BJ (cell line): ENCODE measurements at regions not wholly inside any gene's neighbourhood (a gene's known extent, or its start where the extent isn't known, plus 50 kb on each side); places are given as distances from the start of the nearest gene placed in this dataset.

Experiments
- CTCF ChIA-PET: fragments of 350-600 bp; formaldehyde crosslinking; extraction: SDS; loops from one replicate; lab custom pipeline; 2021; ENCODE audit warnings: antibody characterized with exemption, inconsistent platforms; lab: Yijun Ruan, JAX
- POLR2A ChIA-PET: fragments of 300-600 bp; sonication (Branson Sonifier 250); formaldehyde crosslinking; extraction: SDS; loops from one replicate; lab custom pipeline; 2021; ENCODE audit warnings: antibody characterized with exemption; lab: Charles Lee
- DNase-seq: peaks from one replicate; pipeline ENCODE4 v3.0.0-alpha.2; 2011; ENCODE audit warnings: low read depth
- H3K27me3 ChIP-seq: 2 replicates; pipeline ENCODE4 v1.6.0; 2011; ENCODE audit warnings: low read length; ENCODE audit not compliant: control insufficient read depth, insufficient read depth
- H3K36me3 ChIP-seq: 2 replicates; pipeline ENCODE4 v1.5.1; 2011; ENCODE audit warnings: low read length; ENCODE audit not compliant: control insufficient read depth, insufficient read depth
- H3K4me3 ChIP-seq: 2 replicates; pipeline ENCODE4 v1.5.1; 2011; ENCODE audit warnings: low read depth, mild to moderate bottlenecking, control low read depth, low read length
- TF ChIP-seq, protein P1 (sequence below): IDR thresholded peaks from 2 replicates; pipeline ENCODE4 v1.5.1; 2011; ENCODE audit warnings: low read depth, mild to moderate bottlenecking, control low read depth, inconsistent platforms, low read length, moderate library complexity; ENCODE audit not compliant: insufficient read depth

DNA sequence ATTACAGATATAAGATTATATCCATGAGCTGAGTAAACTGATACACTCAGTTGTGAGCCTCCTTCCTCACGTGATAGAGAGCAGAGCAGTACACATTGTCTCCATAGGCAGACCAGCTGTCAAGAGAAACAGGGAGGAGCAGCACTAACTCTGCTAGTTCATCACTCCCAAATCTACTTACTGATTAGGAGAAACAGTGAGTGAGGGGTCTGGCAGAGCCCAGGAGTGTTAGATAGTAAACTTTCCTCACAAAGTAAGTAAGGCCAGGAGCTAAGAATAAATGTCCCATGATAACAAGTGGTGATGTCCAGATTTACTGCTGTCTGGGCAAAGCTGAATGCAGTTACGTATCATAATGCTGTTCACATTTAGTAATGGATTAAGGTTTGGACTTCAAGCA is 168.6 kb upstream of the KCNK2 start:
- POLR2A ChIA-PET, result no interaction called here
- Histone ChIP-seq H3K4me3 (no peak overlapping the region), H3K36me3 (no peaks in the 10 kb centered on the region), H3K27me3 (no peaks in the 10 kb centered on the region)
- TF ChIP-seq, protein P1, sequence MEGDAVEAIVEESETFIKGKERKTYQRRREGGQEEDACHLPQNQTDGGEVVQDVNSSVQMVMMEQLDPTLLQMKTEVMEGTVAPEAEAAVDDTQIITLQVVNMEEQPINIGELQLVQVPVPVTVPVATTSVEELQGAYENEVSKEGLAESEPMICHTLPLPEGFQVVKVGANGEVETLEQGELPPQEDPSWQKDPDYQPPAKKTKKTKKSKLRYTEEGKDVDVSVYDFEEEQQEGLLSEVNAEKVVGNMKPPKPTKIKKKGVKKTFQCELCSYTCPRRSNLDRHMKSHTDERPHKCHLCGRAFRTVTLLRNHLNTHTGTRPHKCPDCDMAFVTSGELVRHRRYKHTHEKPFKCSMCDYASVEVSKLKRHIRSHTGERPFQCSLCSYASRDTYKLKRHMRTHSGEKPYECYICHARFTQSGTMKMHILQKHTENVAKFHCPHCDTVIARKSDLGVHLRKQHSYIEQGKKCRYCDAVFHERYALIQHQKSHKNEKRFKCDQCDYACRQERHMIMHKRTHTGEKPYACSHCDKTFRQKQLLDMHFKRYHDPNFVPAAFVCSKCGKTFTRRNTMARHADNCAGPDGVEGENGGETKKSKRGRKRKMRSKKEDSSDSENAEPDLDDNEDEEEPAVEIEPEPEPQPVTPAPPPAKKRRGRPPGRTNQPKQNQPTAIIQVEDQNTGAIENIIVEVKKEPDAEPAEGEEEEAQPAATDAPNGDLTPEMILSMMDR, result no peak
- no peak for DNase-seq
- CTCF ChIA-PET, result no interaction called here

DNA sequence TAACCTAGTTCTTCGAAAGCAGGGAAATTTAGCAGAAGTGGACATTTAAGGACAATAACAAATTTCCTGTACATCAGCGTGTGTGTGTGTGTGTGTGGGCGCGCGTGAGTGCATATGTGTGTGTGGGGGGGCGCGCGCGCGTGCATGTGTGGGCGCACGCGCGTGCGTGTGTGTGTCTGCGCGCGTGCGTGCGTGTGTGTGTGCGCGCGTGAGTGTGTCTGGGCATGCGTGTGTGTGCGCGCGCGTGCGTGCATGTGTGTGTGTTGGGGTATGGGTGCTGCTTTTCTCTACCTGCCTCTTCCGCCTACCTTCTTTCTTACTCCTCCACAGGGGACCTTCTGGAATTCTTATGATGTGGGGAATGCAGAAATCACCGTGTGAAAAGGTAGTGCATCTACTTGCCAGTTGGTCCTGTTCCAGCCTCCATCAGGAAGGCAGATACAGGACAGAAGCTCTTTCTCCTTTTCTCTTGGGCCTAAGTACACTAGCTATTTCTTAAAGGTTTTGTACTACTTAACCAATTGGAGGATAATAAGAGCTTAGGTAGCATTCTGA is 165.4 kb upstream of the KCNK2 start:
- TF ChIP-seq, protein P1, result no peak
- no peak for DNase-seq
- no peaks in the 10 kb centered on the region for H3K27me3 ChIP-seq
- H3K36me3 ChIP-seq, result no peaks in the 10 kb centered on the region
- no peak overlapping the region for H3K4me3 ChIP-seq
- CTCF ChIA-PET, result no interaction called here
- POLR2A ChIA-PET, result no interaction called here

DNA sequence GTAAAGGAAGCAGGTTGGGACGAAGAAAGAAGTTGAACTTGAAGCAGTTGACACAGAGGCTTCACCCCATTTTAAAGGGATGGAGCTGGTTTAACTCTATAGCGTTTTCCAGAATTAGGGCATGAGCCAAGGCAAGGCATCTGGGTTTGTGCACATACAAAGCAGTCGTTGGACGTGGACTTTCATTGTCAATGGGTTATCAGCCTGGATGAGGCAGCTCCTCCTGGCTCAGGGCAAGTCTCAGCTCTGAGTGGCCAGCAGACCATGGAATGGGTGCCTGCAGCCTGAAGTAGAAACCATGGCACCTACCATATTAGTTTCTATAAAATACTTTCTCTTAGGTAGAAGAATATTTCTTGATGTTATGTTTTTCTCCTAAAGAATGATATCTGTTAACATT is 163.8 kb upstream of the KCNK2 start:
- TF ChIP-seq, protein P1, result no peak
- Histone ChIP-seq H3K27me3 (no peaks in the 10 kb centered on the region), H3K4me3 (no peak overlapping the region), H3K36me3 (no peaks in the 10 kb centered on the region)
- POLR2A ChIA-PET, result no interaction called here
- DNase-seq, result no peak
- CTCF ChIA-PET, result interaction anchor here (0.5 to 1.0 kb wide), 3 partner anchors 10 to 214 kb away, joined by 3 read pairs; no protein-coding TSS in a partner anchor

DNA sequence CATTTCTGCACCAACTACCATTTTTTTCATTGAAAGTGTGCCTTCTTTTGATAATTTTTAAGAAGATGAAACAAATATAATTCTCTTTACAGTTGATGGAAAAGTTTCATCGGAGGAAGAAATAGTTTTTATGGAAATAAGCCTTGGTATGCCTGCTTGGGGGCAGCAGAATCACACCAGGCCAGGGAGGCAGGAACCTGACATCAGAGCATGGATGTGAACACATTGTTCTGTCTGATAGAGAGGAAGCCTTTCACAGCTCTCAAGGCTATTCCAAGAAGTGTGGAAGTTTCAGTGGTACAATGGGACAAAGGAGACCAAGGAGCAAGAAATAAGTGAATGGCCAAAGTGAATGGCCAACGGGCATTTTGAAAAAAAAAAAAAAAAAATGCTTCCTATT is 162.2 kb upstream of the KCNK2 start:
- Histone ChIP-seq H3K36me3 (no peaks in the 10 kb centered on the region), H3K4me3 (no peak overlapping the region), H3K27me3 (no peaks in the 10 kb centered on the region)
- no peak for DNase-seq
- ChIA-PET CTCF (no interaction called here), POLR2A (no interaction called here)
- TF ChIP-seq, protein P1, result no peak

DNA sequence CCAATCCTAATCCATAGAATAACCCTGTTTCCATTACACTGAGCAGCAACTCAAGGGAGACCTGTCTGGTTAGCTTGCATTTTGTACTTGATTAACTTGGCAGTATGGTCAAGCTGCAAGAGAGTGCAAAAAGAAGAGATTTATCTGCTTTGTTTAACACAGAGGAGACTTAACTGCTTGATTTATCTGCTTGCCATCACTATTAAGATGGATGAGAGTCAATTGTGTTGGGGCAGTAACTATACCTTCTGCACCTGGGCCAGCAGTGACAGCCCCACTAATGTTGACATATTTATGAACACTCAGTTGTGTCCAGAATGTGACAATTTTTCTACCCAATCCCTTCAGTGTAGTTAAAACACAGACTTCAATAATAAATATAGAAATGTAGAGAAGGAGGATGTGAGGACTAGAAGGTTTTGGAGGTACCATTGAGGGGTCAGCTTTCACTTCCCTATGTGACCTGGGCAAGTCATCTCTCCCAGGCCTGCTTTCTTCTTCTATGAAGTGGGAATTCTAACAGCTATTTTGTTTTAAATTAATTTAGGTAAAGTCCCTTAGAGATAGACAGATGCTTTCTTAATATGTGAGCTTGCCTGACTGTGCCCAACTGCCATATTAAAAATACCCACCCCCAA is 159.1 kb upstream of the KCNK2 start:
- DNase-seq, result no peak
- TF ChIP-seq, protein P1, result no peak
- CTCF ChIA-PET, result interaction anchor here (1.0 to 1.2 kb wide), 3 partner anchors 11 to 52 kb away, joined by 3 read pairs; no protein-coding TSS in a partner anchor
- Histone ChIP-seq H3K36me3 (no peaks in the 10 kb centered on the region), H3K4me3 (no peak overlapping the region), H3K27me3 (no peaks in the 10 kb centered on the region)
- POLR2A ChIA-PET, result interaction anchor here (0.6 to 1.2 kb wide), 2 partner anchors 24 to 617 kb away, joined by 3 to 4 read pairs; no protein-coding TSS in a partner anchor
